A549 (cell line): ENCODE measurements at regions not wholly inside any gene's neighbourhood (a gene's known extent, or its start where the extent isn't known, plus 50 kb on each side); places are given as distances from the start of the nearest gene placed in this dataset.

Experiments used
- CTCF ChIP-seq: fragments of >200 bp; sonication (Bioruptor Twin); formaldehyde crosslinking; IDR thresholded peaks from 3 replicates; pipeline ENCODE4 v1.5.1; 2016
- EP300 ChIP-seq, 2 experiments: fragments of >200 bp; sonication (Bioruptor Twin); formaldehyde crosslinking; IDR thresholded peaks; 2 replicates in 1 of 2; 3 replicates in 1 of 2; pipeline ENCODE4 v1.6.1; 2016 to 2017
- POLR2A ChIP-seq: IDR thresholded peaks from 2 replicates; pipeline ENCODE4 v1.6.1; 2012; ENCODE audit warnings: mild to moderate bottlenecking, low read length
- RAD21 ChIP-seq, 2 experiments: fragments of >200 bp in 1 of 2; sonication (Bioruptor Twin) in 1 of 2; formaldehyde crosslinking in 1 of 2; IDR thresholded peaks in 1 of 2; conservative IDR thresholded peaks in 1 of 2; 2 replicates in 1 of 2; 3 replicates in 1 of 2; pipeline ENCODE4 v1.6.1; 2012 to 2018; ENCODE audit warnings: inconsistent platforms in 1 of 2
- REST ChIP-seq: fragments of 200-600 bp; sonication (generic); IDR thresholded peaks from 2 replicates; pipeline ENCODE4 v1.6.1; 2016; ENCODE audit warnings: antibody characterized with exemption, mild to moderate bottlenecking, moderate library complexity
- RFX5 ChIP-seq: fragments of 450-650 bp; IDR thresholded peaks from 2 replicates; pipeline ENCODE4 v1.7.1; 2014; ENCODE audit warnings: antibody characterized with exemption, mild to moderate bottlenecking, moderate library complexity

GRCh38 chr4:165724786-165725185 is 148.3 kb upstream of the TLL1 start:
- no peak for TF ChIP-seq CTCF
- no peak for TF ChIP-seq REST
- no peak for TF ChIP-seq RAD21 (conservative IDR thresholded peaks at IDR 0.05 in 1 of 2, IDR thresholded peaks at IDR 0.05 in 1 of 2)
- no peak for TF ChIP-seq RFX5
- no peak for TF ChIP-seq EP300 (IDR thresholded peaks at IDR 0.05)
- TF ChIP-seq POLR2A: no peak
